Keratinocyte (primary cell): ENCODE measurements at regions not wholly inside any gene's neighbourhood (a gene's known extent, or its start where the extent isn't known, plus 50 kb on each side); places are given as distances from the start of the nearest gene placed in this dataset.

Experiments used
- DNase-seq: peaks from one replicate; pipeline ENCODE4 v3.0.0-alpha.2; 2011; ENCODE audit warnings: low read depth, missing footprints, low spot score
- FAIRE-seq: peaks from 2 replicates; lab custom pipeline; 2011; peaks lifted over from hg19 to GRCh38; lab: Jason Lieb, UNC
- H2AFZ ChIP-seq: 2 replicates; pipeline ENCODE4 v1.6.0; 2012; ENCODE audit warnings: low read length, control low read depth, inconsistent platforms; ENCODE audit not compliant: control insufficient read depth
- H3K27ac ChIP-seq: 2 replicates; pipeline ENCODE4 v1.5.1; 2011; ENCODE audit warnings: low read length; ENCODE audit not compliant: control insufficient read depth, insufficient read depth
- H3K27me3 ChIP-seq: 3 replicates; pipeline ENCODE4 v1.6.0; 2011; ENCODE audit warnings: low read length; ENCODE audit not compliant: control insufficient read depth, insufficient read depth; ENCODE audit errors: extremely low read depth
- H3K36me3 ChIP-seq, 2 experiments: 2 replicates in 1 of 2; 3 replicates in 1 of 2; pipeline ENCODE4 v1.5.1; 2011; ENCODE audit warnings: low read length in 2 of 2, mild to moderate bottlenecking in 1 of 2; ENCODE audit not compliant: control insufficient read depth in 2 of 2, insufficient read depth in 2 of 2; ENCODE audit errors: extremely low read depth in 1 of 2
- H3K4me1 ChIP-seq: 3 replicates; pipeline ENCODE4 v1.5.1; 2011; ENCODE audit warnings: low read length; ENCODE audit not compliant: control insufficient read depth, insufficient read depth; ENCODE audit errors: extremely low read depth
- H3K4me2 ChIP-seq: 3 replicates; pipeline ENCODE4 v1.6.0; 2011; ENCODE audit warnings: low read depth, low read length; ENCODE audit not compliant: control insufficient read depth, insufficient read depth; ENCODE audit errors: extremely low read depth
- H3K4me3 ChIP-seq, 3 experiments: fragments of 200-600 bp in 1 of 3; sonication (generic) in 1 of 3; 2 replicates in 2 of 3; 3 replicates in 1 of 3; pipeline ENCODE4 v1.5.1; 2011 to 2016; ENCODE audit warnings: low read length in 3 of 3, mild to moderate bottlenecking in 3 of 3, control low read depth in 2 of 3, inconsistent platforms in 1 of 3, low read depth in 1 of 3, mixed read lengths in 1 of 3, mixed run types in 1 of 3, moderate library complexity in 1 of 3; ENCODE audit not compliant: control insufficient read depth in 2 of 3, insufficient read depth in 2 of 3; ENCODE audit errors: extremely low read depth in 1 of 3
- H3K79me2 ChIP-seq: 2 replicates; pipeline ENCODE4 v1.6.0; 2012; ENCODE audit warnings: low read length; ENCODE audit not compliant: control insufficient read depth, insufficient read depth
- H3K9ac ChIP-seq: 3 replicates; pipeline ENCODE4 v1.6.0; 2011; ENCODE audit warnings: low read length; ENCODE audit not compliant: control insufficient read depth, insufficient read depth; ENCODE audit errors: extremely low read depth
- H3K9me1 ChIP-seq: 3 replicates; pipeline ENCODE4 v1.6.0; 2011; ENCODE audit warnings: low read length; ENCODE audit not compliant: control insufficient read depth, insufficient read depth; ENCODE audit errors: extremely low read depth
- H3K9me3 ChIP-seq: 2 replicates; pipeline ENCODE4 v1.5.1; 2012; ENCODE audit warnings: low read depth, low read length; ENCODE audit not compliant: control insufficient read depth
- H4K20me1 ChIP-seq: 3 replicates; pipeline ENCODE4 v1.6.0; 2011; ENCODE audit warnings: low read length; ENCODE audit not compliant: control insufficient read depth, insufficient read depth; ENCODE audit errors: extremely low read depth
- CTCF ChIP-seq, 3 experiments: IDR thresholded peaks in 1 of 3; conservative IDR thresholded peaks in 1 of 3; optimal IDR thresholded peaks in 1 of 3; 2 replicates in 2 of 3; 3 replicates in 1 of 3; pipeline versions ENCODE3 to v1.5.1; 2011; ENCODE audit warnings: low read length in 3 of 3, mild to moderate bottlenecking in 3 of 3, moderate library complexity in 2 of 3, control low read depth in 1 of 3, inconsistent platforms in 1 of 3; ENCODE audit not compliant: insufficient read depth in 2 of 3; ENCODE audit errors: extremely low read depth in 1 of 3
- EZH2 ChIP-seq: IDR thresholded peaks from one replicate; pipeline ENCODE4 v1.6.1; 2012; ENCODE audit warnings: inconsistent platforms, mild to moderate bottlenecking, low read length, moderate library complexity
- dilution Hi-C: fragments of 300-500 bp; cut with MboI; formaldehyde crosslinking; loops from one replicate; pipeline ENCODE4 v1.7.0; 2020; ENCODE audit warnings: low sequenced_read_pairs; ENCODE audit not compliant: extremely low pct_ligation_motif_present

DNA sequence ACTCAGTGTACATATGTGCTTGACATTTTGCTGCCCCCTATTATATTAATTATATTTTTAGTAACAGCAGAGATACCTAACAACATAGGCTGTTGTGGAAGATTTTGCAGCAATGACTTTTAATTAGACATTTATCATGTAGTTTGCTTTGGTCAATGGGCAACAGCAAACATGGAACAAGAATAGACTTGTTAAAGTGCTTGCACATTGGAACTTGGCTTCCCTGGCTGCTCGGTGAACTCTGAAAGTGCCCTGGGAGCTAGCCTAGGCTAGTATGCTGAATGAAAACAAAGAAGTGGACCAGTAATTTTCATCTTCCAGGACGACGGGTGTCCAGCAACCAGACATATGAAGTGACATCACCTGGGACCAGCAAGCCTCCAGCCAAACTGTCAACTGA, 1157.1 kb downstream of the ARAP2 start:
- Histone ChIP-seq H3K9me3 (no peaks in the 10 kb centered on the region), H3K9ac (no peak overlapping the region), H3K4me2 (no peak overlapping the region), H2AFZ (no peak overlapping the region), H3K4me1 (no peaks in the 10 kb centered on the region), H3K36me3 (no peaks in the 10 kb centered on the region), H3K79me2 (no peaks in the 10 kb centered on the region), H3K27me3 (no peaks in the 10 kb centered on the region), H4K20me1 (no peaks in the 10 kb centered on the region), H3K4me3 (no peak overlapping the region), H3K9me1 (no peaks in the 10 kb centered on the region), H3K27ac (no peak overlapping the region)
- TF ChIP-seq CTCF (optimal IDR thresholded peaks at IDR 0.05 in 1 of 3, IDR thresholded peaks at IDR 0.05 in 1 of 3, conservative IDR thresholded peaks at IDR 0.05 in 1 of 3; ENCODE audit: extremely low read depth in 1 of 3, insufficient read depth in 2 of 3, low read length in 3 of 3) (no peak), EZH2 (no peak)
- FAIRE-seq (no peak), DNase-seq (no peak)
- dilution Hi-C loops: no loop called here

GRCh38 chr4:35100932-35101331, 1143.4 kb downstream of the ARAP2 start:
- DNase-seq (no peak), FAIRE-seq (no peak)
- H3K27ac ChIP-seq: no peak overlapping the region
- H3K4me1 ChIP-seq: no peaks in the 10 kb centered on the region
- H4K20me1 ChIP-seq: no peaks in the 10 kb centered on the region
- no peak overlapping the region for H3K4me2 ChIP-seq
- H3K79me2 ChIP-seq: no peaks in the 10 kb centered on the region
- H3K4me3 ChIP-seq: no peak overlapping the region
- no peaks in the 10 kb centered on the region for H3K36me3 ChIP-seq
- H3K9me3 ChIP-seq: no peaks in the 10 kb centered on the region
- no peak overlapping the region for H3K9ac ChIP-seq
- dilution Hi-C loops: no loop called here
- TF ChIP-seq EZH2 (no peak), CTCF (optimal IDR thresholded peaks at IDR 0.05 in 1 of 3, IDR thresholded peaks at IDR 0.05 in 1 of 3, conservative IDR thresholded peaks at IDR 0.05 in 1 of 3; ENCODE audit: extremely low read depth in 1 of 3, insufficient read depth in 2 of 3, low read length in 3 of 3) (no peak)
- H3K27me3 ChIP-seq: no peaks in the 10 kb centered on the region
- H3K9me1 ChIP-seq: no peaks in the 10 kb centered on the region
- no peak overlapping the region for H2AFZ ChIP-seq
